ENCODE measurements at regions not wholly inside any gene's neighbourhood (a gene's known extent, or its start where the extent isn't known, plus 50 kb on each side); places are given as distances from the start of the nearest gene placed in this dataset.

- no peak for DNase-seq
Measured at GRCh38 chr12:16669756-16670155, 63.8 kb upstream of the LMO3 start.

GRCh38 chr12:16668198-16668597 lies 62.2 kb upstream of the LMO3 start:
- DNase-seq, result no peak

- DNase-seq, result no peak
Measured at GRCh38 chr12:16658699-16659098, 52.7 kb upstream of the LMO3 start.

Measured in hematopoietic multipotent progenitor cell treated with erythropoietin and hydrocortisone succinate and interleukin-3 and kit ligand, for 4 days (in vitro differentiated cells).